ENCODE measurements at regions not wholly inside any gene's neighbourhood (a gene's known extent, or its start where the extent isn't known, plus 50 kb on each side); places are given as distances from the start of the nearest gene placed in this dataset.

- no peak for DNase-seq
These were observed 490.7 kb upstream of the B3GALT2 start for GRCh38 chr1:193676996-193677549.

GRCh38 chr1:193674292-193674944 is 488.0 kb upstream of the B3GALT2 start:
- no peak for DNase-seq

GRCh38 chr1:193666485-193667083 is 480.2 kb upstream of the B3GALT2 start:
- DNase-seq, result no peak

GRCh38 chr1:193663965-193664364 is 477.6 kb upstream of the B3GALT2 start:
- DNase-seq, result no peak

- DNase-seq, result no peak
These were observed 475.6 kb upstream of the B3GALT2 start for GRCh38 chr1:193662030-193662429.

GRCh38 chr1:193661385-193661784 is 475.0 kb upstream of the B3GALT2 start:
- no peak for DNase-seq

- no peak for DNase-seq
These were observed 474.0 kb upstream of the B3GALT2 start for GRCh38 chr1:193660428-193660827.

- no peak for DNase-seq
These were observed 472.3 kb upstream of the B3GALT2 start for GRCh38 chr1:193658691-193659090.

GRCh38 chr1:193658081-193658480 is 471.7 kb upstream of the B3GALT2 start:
- no peak for DNase-seq

- no peak for DNase-seq
These were observed 471.1 kb upstream of the B3GALT2 start for GRCh38 chr1:193657552-193657951.

GRCh38 chr1:193656841-193657240 is 470.4 kb upstream of the B3GALT2 start:
- DNase-seq, result no peak

- no peak for DNase-seq
These were observed 468.7 kb upstream of the B3GALT2 start for GRCh38 chr1:193654951-193655735.

GRCh38 chr1:193649587-193649986 is 463.2 kb upstream of the B3GALT2 start:
- no peak for DNase-seq

- no peak for DNase-seq
These were observed 448.5 kb upstream of the B3GALT2 start for GRCh38 chr1:193634876-193635275.

- no peak for DNase-seq
These were observed 448.1 kb upstream of the B3GALT2 start for GRCh38 chr1:193634470-193634869.

- DNase-seq, result no peak
These were observed 447.6 kb upstream of the B3GALT2 start for GRCh38 chr1:193633991-193634390.

- DNase-seq, result no peak
These were observed 446.7 kb upstream of the B3GALT2 start for GRCh38 chr1:193633093-193633492.

- DNase-seq, result no peak
These were observed 444.9 kb upstream of the B3GALT2 start for GRCh38 chr1:193631306-193631705.

- no peak for DNase-seq
These were observed 443.5 kb upstream of the B3GALT2 start for GRCh38 chr1:193629875-193630274.

- no peak for DNase-seq
These were observed 440.3 kb upstream of the B3GALT2 start for GRCh38 chr1:193626695-193627094.

GRCh38 chr1:193625255-193625654 is 438.8 kb upstream of the B3GALT2 start:
- no peak for DNase-seq

GRCh38 chr1:193619911-193620310 is 433.5 kb upstream of the B3GALT2 start:
- DNase-seq, result no peak

- no peak for DNase-seq
These were observed 428.4 kb upstream of the B3GALT2 start for GRCh38 chr1:193614817-193615216.

GRCh38 chr1:193614275-193614674 is 427.9 kb upstream of the B3GALT2 start:
- DNase-seq, result no peak
